ENCODE measurements at regions not wholly inside any gene's neighbourhood (a gene's known extent, or its start where the extent isn't known, plus 50 kb on each side); places are given as distances from the start of the nearest gene placed in this dataset.

GRCh38 chr14:65329911-65330310 is 82.6 kb upstream of the FUT8 start:
- no peak for DNase-seq

GRCh38 chr14:65330416-65330815 is 82.1 kb upstream of the FUT8 start:
- no peak for DNase-seq

GRCh38 chr14:65331652-65332051 is 80.9 kb upstream of the FUT8 start:
- DNase-seq: no peak

- DNase-seq: no peak
These were observed 80.2 kb upstream of the FUT8 start for GRCh38 chr14:65332141-65332871.

- no peak for DNase-seq
These were observed 78.4 kb upstream of the FUT8 start for GRCh38 chr14:65333943-65334687.

GRCh38 chr14:65334765-65335410 is 77.6 kb upstream of the FUT8 start:
- DNase-seq: no peak

- no peak for DNase-seq
These were observed 77.1 kb upstream of the FUT8 start for GRCh38 chr14:65335411-65335947.

- DNase-seq: peak; percentile 76
These were observed 76.3 kb upstream of the FUT8 start for GRCh38 chr14:65336191-65336591.

GRCh38 chr14:65339866-65340265 is 72.7 kb upstream of the FUT8 start:
- no peak for DNase-seq

GRCh38 chr14:65344011-65344410 is 68.5 kb upstream of the FUT8 start:
- DNase-seq: no peak

- DNase-seq: no peak
These were observed 67.3 kb upstream of the FUT8 start for GRCh38 chr14:65345266-65345665.

GRCh38 chr14:65346474-65346873 is 66.1 kb upstream of the FUT8 start:
- no peak for DNase-seq

- no peak for DNase-seq
These were observed 65.6 kb upstream of the FUT8 start for GRCh38 chr14:65346895-65347294.

GRCh38 chr14:65348137-65348536 is 64.4 kb upstream of the FUT8 start:
- no peak for DNase-seq

GRCh38 chr14:65349100-65349499 is 63.4 kb upstream of the FUT8 start:
- no peak for DNase-seq

GRCh38 chr14:65351493-65352194 is 60.9 kb upstream of the FUT8 start:
- DNase-seq: no peak

- DNase-seq: no peak
These were observed 59.5 kb upstream of the FUT8 start for GRCh38 chr14:65352964-65353530.

GRCh38 chr14:65354131-65354530 is 58.4 kb upstream of the FUT8 start:
- DNase-seq: no peak

- no peak for DNase-seq
These were observed 57.8 kb upstream of the FUT8 start for GRCh38 chr14:65354715-65355114.

GRCh38 chr14:65356327-65356836 is 56.1 kb upstream of the FUT8 start:
- no peak for DNase-seq

GRCh38 chr14:65357113-65357512 is 55.4 kb upstream of the FUT8 start:
- no peak for DNase-seq

GRCh38 chr14:65357689-65358088 is 54.8 kb upstream of the FUT8 start:
- DNase-seq: no peak

GRCh38 chr14:65359503-65359902 is 53.0 kb upstream of the FUT8 start:
- no peak for DNase-seq
